Stimulated activated CD8-positive, alpha-beta memory T cell treated with anti-CD3 and anti-CD28 coated beads, Interleukin-4, amount 100 ng/mL, for 4 hours (primary cell): ENCODE measurements at regions not wholly inside any gene's neighbourhood (a gene's known extent, or its start where the extent isn't known, plus 50 kb on each side); places are given as distances from the start of the nearest gene placed in this dataset.
"Not testable (repeated sequence)": the region's sequence is repeated elsewhere in the genome, so short reads cannot be mapped to it uniquely, and the experiment has no call there.

Source experiments
- DNase-seq, 2 donors: peaks; one replicate each; pipeline ENCODE4 v3.0.0-alpha.2; 2020; ENCODE audit warnings: low read depth in 2 of 2, low spot score in 1 of 2

DNA sequence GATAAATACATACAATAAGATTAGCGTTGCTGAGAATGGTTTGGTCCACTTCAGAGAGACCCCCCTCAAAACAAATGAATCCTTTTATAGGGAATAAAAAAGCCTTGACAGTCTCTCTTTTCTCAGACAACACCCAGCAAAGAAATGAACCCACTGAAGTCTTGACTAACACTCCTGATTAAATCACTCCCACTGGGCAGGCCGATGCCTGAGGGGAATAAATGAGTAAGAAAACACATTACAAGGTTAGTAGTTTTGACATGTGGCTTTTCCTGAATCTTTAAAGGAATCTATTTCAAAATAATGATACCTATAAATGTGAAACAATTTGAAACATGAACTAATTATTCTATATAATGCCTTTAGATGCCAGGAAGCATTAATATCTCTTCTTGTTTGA is 146.9 kb upstream of the POGK start:
- DNase-seq = no peak

DNA sequence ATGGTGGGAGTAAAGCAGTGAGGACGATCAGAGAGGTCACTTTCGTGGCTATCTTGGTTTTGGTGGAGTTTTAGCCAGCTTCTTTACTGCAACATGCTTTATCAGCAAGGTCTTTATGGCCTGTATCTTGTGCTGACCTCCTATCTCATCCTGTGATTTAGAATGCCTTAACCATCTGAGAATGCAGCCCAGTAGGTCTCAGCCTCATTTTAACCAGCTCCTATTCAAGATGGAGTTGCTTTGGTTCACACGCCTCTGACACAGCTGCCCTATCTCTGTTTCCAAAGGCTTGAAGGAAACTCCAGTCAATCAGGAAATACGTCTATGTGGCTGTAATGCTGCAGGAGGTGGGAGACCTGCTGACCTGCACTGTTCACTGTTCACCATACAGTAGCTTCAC is 146.1 kb upstream of the POGK start:
- DNase-seq = no peak

DNA sequence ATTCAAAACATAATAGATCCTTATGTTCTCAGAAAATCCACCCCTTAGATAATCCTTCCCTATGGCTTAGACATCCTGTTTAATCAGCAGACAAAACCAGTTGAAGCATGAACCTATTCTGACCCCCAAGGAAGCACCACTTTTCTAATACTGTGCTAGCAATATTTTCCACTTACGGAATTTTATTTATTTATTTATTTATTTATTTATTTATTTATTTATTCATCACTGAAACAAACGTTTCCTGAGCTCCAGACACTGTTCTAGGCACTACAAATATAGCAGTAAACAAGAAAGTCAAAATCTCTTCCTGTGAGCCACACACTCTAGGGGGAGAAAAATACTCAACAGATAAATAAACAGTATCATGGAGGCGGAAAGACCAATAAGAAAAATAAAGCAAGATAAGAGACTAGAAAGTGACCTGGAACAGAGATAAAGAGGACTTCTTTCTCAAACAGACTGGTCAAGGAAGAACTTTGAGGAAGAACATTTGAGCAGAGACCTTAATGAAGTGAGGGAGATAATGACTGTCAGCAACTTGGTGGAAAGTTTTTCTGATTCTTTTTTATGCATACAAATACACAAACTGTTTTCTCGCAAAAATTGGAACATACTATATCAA is 145.5 kb upstream of the POGK start:
- DNase-seq = no peak

DNA sequence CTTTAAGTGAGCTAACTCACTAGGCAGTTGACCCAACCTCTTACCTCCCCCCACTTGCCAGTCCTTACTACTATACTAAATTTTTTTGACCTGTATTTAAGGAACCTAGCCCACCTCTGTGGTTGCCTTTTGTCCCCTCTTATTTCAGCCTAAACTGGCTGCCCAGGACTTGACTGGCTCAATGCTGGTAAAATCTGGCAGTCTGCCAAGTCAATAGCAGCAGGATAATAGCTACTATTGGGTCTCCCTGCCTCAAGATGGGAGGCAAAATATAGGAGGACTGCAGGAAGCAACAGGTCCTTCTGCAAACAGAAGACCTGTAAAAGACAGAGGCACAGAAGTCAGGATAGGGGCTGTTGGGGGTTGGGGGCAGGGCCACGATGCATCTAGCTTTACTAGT is 144.2 kb upstream of the POGK start:
- DNase-seq = no peak

DNA sequence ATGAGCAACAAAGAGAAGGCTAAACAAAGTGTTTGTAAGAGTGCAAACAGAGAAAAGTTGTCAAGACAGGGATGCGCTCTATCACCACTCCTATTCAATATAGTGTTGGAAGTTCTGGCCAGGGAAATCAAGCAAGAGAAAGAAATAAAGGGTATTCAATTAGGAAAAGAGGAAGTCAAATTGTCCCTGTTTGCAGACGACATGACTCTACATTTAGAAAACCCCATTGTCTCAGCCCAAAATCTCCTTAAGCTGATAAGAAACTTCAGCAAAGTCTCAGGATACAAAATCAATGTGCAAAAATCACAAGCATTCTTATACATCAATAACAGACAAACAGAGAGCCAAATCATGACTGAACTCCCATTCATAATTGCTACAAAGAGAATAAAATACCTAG is 143.4 kb upstream of the POGK start:
- DNase-seq = not testable (repeated sequence)

DNA sequence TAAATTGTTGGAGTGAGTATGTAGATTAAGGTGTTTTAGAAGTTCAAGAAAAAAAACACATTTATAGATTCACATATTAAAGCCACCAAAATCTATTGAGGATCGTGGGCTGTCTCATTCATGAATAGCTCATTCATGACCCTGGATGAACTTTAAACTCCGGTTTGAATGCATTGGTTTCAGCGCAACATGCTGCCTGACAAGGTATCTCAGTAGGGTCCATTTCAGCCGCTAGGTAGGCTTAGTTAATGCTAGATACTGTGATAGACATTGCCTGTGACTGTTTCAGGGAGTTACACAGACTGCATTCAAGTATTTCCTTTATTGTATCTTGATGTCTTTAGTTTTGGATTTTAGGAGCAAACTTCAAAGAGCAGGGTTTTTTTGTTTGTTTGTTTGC is 140.5 kb upstream of the POGK start:
- no peak for DNase-seq

DNA sequence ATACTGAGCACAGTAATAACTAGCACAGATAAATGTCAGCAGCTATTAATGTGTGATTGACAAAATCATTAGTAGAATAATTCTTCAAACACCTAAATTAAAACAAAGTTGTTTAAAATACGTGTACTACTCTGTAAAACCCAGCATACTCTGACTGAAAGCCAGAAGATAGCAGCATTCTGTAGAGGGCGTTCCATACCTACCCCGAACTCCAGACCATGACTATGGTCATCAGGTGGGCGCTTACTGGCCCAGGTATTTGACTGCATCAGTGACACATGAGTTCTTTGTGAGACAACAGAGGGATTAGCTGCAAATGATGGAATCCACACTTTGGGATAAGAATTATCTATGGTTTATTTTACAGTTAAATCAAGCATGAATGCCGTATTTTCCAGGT is 139.7 kb upstream of the POGK start:
- no peak for DNase-seq

DNA sequence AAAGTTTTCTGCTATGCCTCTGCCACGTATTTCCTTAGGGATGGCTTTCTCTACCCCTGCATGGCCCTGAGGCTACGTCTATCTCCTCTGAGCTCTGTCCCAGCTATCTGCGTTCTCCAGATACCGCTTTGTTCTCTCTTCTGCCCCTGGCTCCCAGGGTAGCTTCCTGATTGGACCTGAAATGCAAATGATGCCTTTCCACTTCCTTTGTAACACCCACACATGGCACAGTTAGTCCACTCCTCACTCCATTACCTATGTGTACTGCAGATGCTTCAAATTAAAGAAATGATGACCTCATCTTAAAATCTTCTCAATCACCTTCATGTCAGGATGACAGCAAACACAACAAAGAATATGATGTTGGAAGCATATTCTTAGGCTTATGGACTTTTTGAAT is 138.6 kb upstream of the POGK start:
- no peak for DNase-seq

DNA sequence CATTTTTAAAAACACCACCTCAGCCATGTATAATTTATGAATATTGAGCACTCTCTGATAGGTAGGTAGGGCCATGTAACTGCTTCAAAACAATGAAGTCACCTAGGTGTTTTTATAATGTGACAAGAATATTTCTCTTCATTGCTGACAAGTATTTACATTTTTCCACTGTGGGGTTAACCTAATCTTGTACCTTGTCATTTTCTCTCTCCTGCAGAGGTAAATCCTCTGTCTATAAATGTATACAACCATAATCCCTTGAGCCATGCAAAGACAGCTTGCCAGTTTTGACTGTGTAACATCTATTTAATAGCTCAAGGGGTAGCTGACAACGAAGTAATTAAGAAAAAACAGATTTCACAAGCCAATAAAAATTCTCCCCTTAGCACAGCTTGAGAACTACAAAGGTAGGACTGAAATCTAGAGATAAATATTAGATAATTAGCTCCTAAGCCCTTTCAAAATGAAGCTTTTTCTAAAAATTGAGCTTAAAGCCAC is 137.6 kb upstream of the POGK start:
- DNase-seq = no peak

DNA sequence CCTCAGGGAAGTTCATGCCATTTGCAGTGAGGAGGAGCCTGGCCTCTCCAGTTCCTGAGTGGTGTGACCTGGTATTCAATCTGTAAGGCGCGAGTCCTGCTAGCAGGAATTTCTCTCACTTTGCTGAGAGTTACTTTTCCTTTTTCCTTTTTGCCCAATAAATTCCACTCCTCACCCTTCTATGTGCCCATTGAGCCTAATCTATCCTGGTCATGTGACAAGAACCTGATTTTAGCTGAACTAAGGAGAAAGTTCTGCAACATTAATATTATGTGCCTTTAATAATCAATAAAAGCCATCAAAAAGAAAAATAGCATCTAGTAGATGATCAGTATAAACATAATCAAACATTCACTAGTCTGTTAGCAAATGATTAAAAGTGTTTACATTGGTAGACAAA is 136.1 kb upstream of the POGK start:
- no peak for DNase-seq

DNA sequence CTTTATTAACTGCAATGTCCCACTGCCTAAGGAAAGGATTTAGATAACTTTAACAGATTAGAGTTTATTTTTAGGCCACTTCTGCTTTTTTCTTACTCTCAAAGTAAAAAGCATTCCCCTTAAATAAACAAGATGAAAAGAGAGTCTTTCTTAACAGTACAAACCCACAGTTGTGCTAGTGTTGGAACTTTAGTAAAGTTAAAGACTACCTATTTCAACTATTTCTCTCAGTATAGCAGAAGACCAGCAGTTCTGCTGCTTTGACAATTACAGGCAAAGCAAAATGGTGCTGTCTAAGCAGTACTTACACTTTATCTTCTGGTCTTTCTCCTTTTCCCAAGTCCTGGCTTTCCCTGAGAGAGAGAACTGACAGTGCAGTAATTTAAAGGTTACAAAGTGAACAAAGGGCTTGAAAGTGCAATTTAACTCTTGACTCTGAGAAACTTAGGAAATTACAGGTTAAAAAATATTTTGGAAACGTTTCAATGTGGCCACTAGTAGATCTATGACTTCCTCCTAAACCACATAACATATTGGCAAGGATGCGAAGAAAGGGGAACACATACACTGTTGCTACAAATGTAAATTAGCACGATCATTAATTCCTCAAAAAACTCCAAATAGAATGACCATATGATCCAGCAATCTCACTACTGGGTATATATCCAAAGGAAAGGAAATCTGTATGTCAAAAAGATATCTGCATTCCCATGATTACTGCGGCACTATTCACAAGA is 135.4 kb upstream of the POGK start:
- DNase-seq = no peak

DNA sequence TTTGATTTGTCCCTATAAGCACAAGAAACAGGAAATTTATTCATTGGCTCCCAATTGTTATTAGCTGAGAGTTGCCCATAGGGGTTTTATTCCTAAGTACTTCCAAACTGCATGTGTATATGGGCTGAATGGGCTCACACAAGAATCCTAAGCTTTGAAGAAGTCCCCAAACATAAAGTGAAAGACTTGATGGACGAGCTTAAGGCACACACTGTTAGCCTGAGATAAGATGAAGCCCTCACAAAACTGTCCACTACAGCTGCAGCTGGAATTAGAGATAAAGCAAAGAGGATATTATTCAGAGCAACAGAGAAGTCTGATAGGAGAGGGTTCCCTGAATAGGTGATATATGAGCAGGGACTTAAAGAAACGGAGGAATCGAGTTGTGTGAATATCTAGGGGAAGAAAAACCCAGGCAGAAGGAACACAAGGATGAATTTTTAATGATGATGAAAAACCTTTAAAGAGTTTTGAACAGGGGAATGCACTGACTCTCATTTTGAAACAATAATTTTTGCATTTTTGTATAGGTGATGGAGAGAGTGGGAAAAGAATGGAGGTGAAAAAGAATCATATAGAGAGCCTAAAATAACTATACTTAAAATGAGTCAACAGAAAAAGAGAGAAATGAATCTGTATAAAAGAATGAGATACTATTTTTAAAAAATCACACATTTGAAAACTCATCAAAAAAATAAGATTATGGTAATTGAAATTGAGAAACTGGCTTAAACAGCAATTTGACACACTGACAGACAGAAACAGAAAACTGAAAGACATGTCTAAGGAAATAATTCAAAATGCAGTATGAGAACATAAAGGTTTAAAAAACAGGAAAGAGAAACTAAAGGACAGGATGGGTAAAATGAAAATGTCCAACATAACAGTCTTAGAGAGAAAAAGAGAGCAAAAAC is 133.6 kb upstream of the POGK start:
- DNase-seq = no peak

DNA sequence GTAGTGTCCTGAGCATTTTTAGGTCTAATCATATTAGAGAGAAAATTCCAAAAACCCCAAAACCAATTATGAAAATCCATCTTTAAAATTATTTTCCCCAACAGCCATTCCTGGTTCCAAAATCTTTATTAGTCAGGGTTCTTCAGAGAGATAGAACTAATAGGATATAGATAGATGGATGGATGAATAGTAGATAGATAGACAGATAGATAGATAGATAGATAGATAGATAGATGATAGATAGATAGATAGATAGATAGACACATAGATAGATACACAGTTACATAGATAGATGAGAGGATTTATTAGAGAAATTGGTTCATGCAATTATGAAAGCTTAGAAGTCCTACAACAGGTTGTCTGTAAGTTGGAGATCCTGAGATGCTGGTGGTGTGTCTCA is 122.7 kb upstream of the POGK start:
- no peak for DNase-seq

DNA sequence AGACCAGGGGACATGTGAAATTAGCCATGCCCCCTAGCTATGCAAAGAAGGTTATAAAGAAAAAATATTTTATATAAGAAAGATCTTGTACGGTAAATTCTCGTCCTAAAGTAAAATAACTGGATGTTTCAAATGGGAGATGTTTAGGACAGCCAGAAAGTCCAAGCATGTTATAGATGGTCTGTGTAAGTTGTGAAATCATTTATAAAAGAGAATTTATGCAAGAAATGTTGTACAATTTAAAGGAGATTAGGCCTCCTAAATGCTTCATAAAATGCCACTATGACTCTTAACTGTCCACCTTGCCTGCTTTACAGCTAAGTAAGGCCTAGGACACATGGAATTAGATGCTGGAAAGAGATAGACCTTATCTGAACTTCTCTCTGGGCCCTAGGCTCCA is 118.1 kb upstream of the POGK start:
- DNase-seq = no peak

DNA sequence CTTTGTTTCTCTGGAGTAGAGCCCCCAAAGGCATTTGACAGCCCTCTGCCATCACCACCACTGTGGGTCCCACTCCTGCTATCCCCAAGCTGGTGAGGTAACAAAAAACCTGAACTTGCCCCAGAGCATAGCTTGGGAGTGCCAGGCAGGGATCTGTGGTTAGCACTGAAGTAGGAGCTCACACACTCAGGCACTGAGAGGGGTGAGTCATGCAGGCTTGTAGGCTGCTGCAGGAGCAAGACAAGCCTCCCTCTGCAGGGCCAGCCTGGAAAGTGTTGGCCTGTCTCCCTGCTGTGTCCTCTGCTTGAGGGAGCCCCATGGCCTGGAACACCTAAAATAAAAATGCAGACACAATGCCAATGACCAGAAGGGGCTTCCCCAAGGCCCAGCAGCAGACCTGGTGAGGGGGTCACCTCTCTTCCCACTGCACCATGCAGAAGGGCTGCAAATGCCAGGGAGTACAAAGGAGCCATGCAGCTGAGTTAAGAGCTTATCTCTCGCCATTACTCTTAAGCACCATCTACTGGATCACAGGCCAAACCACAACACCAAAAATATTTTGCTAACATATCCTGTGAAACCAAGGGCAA is 108.9 kb upstream of the POGK start:
- DNase-seq = no peak

DNA sequence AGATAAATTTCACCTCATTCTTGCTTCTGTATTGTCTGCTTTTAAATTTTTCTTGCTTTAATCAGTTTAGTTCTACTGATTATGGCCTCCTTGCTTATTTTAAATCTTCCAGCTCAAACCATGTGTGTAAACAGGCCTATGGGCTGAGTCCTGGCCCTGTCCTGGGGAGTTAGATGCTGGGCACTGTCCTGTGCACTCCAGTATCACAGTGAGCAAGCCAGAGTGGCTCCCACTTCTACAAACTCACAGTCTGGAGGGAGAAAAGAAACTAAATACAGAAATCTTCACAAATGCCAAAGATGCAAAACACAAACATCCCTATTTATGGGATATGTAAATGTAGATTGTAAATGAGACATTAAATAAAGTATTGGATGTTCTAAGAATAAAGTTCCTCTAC is 101.1 kb upstream of the POGK start:
- DNase-seq = no peak

DNA sequence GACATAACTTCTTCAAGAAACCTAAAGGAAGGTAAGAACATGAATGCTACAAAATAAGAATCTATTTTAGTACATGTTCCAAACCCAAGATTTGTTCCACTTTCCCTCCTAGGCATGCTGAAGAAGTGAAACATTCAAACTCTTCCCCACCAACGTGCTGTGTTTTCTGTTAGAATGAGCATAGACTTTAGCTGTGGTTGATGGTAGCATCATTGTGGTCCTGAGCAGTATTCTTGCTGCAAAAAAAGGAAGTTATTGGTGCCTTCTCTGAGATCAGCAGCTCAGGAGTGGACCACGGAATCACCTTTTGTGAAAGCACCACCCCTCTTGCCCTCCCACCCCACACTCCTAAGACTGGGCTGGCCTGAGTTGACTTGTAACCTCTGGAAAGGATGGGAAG is 100.4 kb upstream of the POGK start:
- no peak for DNase-seq

DNA sequence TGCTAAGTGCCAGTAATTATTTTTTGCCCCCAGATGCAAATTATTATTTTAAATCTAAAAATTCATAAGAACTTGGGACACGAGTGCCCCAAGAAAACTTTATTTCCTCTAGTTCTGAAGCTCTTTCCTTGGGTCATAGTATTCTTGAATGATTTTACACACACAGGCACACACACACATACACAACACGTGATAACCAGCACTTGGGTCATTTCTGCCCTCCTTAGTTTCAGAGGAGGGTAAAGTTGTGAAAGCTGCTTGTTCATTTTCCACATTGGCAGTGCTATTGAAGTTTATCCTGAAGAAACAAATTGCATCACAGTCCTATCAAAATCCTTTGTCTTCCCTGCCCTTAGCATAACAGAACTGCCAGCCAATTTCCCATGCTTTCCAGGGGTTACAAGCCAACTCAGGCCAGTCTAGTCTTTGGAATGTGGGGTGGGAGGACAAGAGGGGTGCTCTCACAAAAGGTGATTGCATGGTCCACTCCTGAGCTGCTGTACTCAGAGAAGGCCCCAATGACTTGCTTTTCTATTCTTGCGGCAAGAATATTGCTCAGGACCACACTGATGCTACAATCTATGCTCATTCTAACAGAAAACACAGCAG is 98.5 kb upstream of the POGK start:
- DNase-seq = no peak

DNA sequence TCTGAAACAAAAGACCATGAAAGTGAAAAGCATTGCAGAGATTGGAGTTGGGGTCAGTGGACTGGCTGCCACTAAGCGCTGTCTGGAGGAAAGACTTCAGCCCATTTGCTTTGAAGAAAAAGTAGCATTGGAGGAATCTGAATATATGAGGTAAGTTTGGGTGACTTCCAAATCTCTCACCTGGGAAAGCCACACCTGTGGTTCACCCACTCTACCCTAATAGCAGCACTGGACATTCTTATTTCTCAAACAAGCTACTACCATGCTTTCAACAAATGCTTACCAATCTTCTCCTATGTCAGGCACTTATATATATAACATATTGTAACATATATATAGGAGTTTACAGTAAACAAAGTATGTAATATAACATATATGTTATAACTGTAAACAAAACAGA is 76.0 kb upstream of the POGK start:
- no peak for DNase-seq

DNA sequence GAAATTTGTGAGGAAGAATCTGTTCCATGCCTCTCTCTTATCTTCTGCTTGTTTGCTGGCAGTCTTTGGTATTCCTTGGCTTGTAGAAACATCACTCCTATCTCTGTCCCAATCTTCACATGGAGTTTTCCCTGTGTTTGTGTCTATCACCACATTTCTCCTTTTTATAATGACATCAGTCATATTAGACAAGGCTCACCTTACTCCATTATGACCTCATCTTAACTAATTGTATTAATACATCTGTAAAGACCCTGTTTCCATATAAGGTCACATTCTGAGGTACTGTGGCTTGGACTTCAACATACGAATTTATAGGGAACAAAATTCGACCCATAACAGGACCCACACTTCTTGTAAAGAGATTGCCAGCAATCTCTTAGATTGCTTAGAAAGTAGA is 72.3 kb upstream of the POGK start:
- DNase-seq = no peak

DNA sequence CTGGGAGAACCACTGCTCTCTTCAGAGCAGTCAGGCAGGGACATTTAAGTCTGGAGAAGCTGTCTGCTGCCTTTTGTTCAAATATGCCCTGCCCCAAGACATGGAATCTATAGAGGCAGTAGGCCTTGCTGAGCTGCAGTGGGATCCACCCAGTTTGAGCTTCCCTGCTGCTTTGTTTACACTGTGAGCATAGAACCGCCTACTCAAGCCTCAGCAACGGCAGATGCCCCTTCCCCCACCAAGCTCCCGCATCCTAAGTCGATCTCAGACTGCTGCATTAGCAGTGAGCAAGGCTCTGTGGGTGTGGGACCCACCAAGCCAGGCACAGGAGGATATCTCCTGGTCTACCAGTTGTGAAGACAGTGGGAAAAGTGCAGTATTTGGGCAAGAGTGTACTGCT is 54.6 kb upstream of the POGK start:
- not testable (repeated sequence) for DNase-seq
